Activated CD8-positive, alpha-beta memory T cell treated with anti-CD3 and anti-CD28 coated beads for 36 hours (primary cell): ENCODE measurements at regions not wholly inside any gene's neighbourhood (a gene's known extent, or its start where the extent isn't known, plus 50 kb on each side); places are given as distances from the start of the nearest gene placed in this dataset.
"Not testable (repeated sequence)": the region's sequence is repeated elsewhere in the genome, so short reads cannot be mapped to it uniquely, and the experiment has no call there.

Experiments used
- CTCF ChIA-PET: fragments of 350-600 bp; sonication (Branson Sonifier 250); formaldehyde crosslinking; loops from one replicate; lab custom pipeline; 2021; ENCODE audit warnings: antibody characterized with exemption; lab: Charles Lee
- POLR2A ChIA-PET: fragments of 350-600 bp; sonication (Branson Sonifier 250); formaldehyde crosslinking; loops from one replicate; lab custom pipeline; 2021; ENCODE audit warnings: antibody characterized with exemption; lab: Charles Lee

DNA sequence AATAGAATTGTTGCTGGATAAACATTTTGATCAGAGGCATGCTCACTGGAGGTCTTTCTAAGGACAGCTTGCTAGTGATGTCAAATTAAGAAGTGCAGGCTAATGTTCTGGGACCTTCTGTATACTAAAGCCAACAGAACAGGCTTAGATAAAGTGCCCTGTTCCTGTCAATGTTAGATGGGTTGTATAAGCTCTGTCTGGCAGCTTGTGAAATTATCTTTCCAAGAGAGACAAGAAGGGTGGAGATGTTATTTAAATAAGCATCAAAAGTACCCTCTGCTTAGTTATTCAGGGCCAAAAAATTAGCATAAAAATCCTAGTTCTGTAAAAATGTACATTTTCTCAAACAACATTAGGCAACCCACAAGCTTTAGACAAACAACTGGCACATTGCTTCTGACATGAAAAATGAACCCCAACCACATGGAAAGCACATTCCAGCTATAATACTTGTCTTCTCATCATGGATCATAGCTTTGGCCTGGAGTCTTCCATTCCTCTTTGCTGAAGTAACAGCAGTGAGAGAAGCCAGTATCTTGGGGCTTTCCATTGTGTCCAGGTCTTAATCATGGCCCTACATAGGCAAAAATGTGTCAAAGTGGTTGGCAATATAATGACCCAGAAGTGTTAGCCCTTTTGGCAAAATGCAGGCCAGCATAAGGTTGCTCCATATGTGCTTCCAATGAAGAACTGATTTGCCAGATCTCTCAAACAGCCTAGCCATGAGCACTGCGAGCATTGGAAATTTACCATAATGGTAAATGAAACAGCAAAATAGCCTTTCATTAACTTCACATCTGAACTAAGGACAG, 478.1 kb upstream of the ZNF804A start:
- ChIA-PET CTCF (no interaction called here), POLR2A (no interaction called here)

DNA sequence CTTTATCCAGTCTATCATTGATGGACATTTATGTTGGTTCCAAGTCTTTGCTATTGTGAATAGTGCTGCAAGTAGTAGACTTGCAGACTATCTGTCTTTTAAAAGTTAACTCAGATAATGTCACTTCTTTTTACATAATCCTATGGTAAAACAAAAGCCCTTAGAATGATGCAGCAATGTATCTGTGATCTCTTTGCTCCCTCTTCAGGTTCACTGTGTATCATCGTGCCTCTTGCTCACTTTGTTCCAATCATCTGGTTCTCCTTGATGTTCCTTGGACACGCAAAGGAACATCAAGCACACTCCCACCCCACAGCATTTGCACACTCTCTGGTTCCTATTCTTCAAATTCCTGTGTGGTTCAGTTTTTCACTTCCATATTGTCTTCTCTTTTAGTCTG, 472.5 kb upstream of the ZNF804A start:
- ChIA-PET CTCF (no interaction called here), POLR2A (no interaction called here)

DNA sequence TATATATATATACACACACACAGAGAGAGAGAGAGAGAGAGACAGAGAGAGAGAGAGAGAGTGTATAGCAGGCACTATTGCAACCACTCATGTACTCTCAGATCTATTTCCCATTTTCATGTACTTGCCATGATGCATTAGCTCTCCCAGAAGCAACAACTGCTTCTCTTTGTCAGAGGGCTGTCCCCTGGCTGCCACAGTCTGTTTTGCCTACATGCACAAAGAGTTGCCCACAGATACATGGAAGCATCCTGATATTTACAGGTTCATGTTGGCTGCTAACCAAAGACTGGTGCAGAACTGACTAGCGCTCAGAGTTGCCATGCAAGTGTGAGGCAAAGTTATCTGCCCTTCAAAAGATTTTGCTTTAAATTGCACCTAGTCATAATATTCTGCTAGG, 469.3 kb upstream of the ZNF804A start:
- POLR2A ChIA-PET = no interaction called here

DNA sequence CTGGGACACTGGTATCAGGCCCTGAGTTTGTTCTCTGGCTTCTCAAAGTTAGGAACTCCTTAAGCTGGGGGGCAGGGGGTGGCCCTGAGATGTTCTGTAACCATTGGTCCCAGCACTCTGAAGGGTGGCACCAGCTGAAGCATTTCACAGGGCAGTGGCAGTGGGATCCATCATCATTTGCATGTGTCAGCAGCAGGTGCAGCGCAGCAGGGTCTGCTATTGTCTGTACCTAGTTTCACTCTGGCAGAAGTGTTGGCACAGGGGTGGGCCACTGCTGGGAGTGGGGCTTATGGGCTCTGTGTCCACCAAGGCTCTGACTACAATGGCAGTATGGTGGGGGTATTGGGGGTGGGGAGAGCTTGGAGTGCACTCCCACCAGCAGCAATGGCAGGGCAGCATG, 460.4 kb upstream of the ZNF804A start:
- ChIA-PET CTCF (no interaction called here), POLR2A (no interaction called here)

More for the DNA sequence above, 469.3 kb upstream of the ZNF804A start:
- CTCF ChIA-PET = no interaction called here

DNA sequence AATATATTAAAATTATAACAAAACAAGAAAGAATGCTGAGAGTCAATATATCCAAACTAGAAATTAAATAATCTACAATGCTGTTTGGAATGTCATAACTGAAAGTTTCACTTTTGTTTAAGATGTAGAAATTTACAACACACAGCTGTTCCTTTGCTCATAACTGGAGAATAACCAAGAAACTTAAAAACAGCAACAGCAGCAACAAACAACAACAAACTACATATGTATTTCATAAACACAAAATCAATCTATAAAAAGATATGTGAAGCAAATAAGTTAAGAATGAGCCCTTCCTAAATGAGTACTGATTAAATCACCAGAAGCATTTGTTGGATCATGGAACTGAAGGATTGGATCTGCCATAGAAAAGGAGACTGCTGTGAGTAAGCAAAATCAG, 456.5 kb upstream of the ZNF804A start:
- ChIA-PET POLR2A (no interaction called here), CTCF (no interaction called here)

DNA sequence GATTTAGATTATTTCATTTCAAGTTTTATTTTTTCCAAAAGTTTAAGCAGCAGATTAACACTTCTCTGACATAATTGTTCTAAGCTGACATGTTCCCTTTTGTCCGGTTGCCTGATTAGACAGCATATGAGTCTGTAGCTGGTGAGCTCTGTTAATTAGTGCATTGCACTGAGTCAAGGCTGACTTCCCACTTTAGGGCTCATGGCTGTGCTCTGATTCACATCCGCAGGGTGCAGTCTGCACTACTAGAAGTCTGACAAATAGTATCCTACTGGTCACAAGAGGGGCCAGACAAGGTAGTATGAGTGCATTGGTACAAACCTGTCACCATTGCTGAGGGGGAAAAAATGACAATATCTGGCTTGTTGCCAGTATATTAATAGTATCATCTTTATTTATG, 443.9 kb upstream of the ZNF804A start:
- POLR2A ChIA-PET = no interaction called here
- CTCF ChIA-PET = no interaction called here

DNA sequence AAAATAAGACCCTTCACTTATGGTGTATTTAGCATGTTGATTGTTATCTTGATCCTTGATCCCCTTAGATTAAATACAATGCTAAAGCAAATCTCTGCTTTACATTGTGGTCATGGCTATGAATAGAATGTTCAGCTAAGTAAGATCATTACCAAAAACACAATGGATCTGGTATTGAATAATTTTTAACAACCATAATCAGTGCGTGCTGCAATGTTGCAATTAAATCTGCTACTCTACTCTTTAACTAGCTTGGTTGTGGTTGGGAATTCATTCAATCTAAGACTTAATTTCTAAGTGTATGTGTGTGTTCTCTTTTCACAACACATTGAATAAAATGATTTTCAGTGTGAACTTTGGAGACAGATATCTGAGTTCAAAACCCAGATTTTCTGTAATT, 442.5 kb upstream of the ZNF804A start:
- ChIA-PET CTCF (no interaction called here), POLR2A (no interaction called here)

DNA sequence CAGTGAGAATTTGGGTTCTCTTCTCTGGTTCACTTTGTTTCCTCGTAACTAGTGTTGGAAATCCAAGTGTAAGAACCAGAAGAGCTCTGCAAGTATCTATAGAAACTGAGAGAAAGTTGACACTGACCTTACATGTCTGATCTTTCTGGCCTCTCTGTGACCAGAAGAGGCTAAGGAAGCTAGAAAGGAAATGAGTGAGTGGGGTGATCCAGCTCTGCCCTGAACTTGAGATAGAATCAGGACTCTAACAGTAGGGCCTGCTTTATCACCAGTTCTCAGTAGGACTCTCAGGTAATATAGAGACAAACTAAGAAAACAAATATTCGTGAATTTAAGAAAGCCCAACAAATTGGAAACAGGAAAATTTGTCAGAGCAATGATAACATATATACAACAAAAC, 441.2 kb upstream of the ZNF804A start:
- POLR2A ChIA-PET = no interaction called here
- CTCF ChIA-PET = no interaction called here

DNA sequence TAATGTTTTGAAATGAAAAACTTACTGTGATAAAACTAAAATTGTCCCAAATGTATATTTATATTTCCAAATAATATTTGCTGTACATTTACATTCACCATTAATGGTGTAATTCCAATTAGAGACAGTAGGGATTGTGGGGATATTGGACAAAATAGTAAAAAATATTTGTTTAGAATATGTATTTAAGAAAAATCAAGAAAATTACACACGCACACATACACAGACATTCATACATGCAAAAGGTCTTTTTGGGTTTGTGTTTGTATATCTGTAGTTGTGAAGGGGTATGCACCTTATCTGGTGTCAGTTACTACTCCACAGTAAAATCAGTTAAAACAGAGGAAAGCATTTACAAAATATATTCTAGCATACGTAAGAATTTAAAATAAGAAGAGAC, 435.9 kb upstream of the ZNF804A start:
- CTCF ChIA-PET = no interaction called here
- POLR2A ChIA-PET = no interaction called here

DNA sequence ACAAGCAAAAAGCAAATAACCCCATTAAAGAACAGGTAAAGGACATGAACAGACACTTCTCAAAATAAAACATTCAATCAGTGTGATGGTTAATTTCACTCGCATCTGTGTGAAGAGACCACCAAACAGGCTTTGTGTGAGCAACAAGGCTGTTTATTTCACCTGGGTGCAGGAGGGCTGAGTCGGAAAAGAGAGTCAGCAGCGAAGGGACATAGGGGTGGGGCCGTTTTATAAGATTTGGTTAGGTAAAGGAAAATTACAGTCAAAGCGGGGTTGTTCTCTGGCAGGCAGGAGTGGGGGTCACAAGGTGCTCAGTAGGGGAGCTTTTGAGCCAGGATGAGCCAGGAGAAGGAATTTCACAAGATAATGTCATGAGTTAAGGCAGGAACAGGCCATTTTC, 429.5 kb upstream of the ZNF804A start:
- CTCF ChIA-PET, POLR2A ChIA-PET: not testable (repeated sequence)

DNA sequence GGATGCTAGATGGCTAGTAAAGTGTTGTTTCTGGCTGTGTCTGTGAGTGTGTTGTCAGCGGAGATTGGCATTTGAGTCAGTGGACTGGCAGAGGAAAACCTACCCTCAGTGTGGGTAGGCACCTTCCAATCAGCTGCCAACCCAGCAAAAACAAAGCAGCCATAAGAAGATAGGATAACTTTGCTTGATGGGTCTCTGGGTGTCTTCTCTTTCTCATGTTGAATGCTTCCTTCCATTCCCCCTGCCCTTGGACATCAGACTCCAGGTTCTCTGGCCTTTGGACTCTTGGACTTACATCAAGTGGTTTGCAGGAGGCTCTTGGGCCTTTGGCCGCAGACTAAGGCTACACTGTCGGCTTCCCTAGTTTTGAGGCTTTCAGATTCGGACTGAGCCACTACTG, 429.0 kb upstream of the ZNF804A start:
- ChIA-PET CTCF (no interaction called here), POLR2A (no interaction called here)

DNA sequence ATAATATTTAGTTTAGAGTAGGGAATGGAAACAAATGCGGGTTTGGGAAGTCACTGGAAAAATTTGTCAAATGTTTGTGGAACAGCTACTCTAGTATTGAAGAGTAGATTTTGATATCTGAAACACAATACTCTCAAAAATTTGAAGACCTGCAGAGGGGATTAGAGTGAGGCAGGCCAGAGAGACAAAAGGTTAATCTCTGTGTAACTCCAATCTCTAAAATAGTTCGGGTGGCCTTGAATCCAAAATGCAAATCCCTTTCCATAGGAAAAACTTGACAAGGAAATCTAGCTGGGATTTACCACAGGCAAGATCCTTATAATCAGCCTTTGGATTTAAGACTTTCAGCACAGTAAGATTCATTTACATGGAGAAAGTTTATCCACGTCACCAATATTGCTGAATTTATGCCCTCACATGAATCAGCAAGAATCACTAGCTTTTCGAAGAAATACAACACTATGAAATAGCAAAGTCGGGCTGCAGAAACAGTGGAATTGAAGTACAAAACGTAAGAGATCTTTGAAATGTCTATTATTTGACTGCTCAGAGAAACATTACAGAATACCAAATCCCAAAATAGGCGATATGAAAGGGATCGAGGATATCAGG, 423.7 kb upstream of the ZNF804A start:
- ChIA-PET CTCF (no interaction called here), POLR2A (no interaction called here)

DNA sequence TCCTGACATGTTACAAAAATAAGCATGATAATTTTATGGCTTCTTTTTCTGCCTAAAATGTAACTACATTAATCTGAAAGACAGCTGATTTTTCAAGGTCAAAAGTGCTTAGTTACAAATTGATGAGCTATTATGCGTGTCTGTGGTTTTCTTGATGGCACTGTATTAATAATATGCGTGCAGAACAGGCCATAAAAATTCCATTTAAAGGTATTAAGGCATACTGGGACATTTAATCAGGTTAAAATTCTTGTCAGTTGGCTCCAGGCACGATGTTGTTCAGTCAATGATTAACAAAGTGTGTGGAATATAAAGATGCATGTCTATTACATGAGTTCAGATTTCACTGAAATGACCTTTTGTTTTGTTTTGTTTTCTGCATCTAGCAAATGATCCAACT, 420.1 kb upstream of the ZNF804A start:
- POLR2A ChIA-PET = no interaction called here
- CTCF ChIA-PET = no interaction called here

DNA sequence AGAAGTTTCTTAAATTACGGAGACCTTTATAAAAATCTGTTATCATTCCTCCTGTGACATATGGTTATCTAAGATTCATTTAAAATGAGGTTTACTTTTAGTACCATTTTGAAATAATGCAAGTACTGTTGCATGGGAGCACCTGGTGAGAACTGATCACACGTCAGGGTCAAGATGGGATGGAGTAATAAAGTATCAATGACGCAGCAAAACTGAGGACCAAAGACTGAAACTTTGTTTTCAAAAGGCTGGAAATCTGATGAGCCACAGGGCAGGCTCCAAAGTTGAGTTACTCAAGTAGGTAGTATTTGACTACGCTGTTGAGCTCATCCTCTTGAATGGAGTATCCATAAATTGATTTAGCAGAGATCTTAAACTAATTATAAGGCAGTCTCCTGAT, 411.9 kb upstream of the ZNF804A start:
- POLR2A ChIA-PET = no interaction called here
- CTCF ChIA-PET = no interaction called here

DNA sequence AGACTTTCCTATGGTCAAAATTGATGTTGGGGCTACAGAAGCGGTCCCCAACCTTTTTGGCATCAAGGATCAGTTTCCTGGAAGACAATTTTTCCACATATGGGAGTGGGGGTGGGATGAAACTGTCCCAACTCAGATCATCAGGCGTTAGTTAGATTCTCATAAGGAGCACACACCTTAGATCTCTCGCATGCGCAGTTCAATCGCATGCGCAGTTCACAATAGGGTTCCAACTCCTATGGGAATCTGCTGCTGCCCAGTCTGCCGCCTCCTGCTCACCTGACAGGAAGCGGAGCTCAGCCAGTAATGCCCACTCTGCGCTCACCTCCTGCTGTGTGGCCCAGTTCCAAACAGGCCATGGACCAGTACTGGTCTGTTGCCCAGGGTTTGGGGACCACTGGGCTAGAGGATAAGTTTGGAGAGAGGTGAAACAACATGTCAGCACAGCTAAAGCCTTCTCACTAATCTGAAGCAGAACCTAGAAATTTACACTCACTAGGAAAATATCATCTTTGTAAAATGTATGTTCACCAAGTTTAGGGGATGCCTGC, 410.8 kb upstream of the ZNF804A start:
- ChIA-PET POLR2A (no interaction called here), CTCF (no interaction called here)

DNA sequence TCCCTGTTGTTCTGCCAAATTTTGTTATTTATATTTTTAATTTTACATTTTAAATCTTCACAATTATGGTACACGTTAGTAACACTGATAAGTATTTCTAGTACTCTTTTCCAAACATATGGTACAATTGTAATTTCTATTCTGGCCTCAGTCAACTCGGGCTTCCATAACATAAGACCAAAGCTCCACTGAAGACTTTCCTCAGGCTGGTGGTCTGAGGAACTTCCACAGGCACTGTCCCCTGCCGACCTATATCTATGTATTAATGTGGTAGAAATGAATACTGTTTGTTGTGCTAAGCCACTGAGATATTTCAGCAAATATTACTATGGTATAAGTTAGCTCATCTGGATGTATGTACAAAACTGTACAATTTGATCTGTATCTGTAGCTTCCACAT, 407.6 kb upstream of the ZNF804A start:
- ChIA-PET POLR2A (no interaction called here), CTCF (no interaction called here)

DNA sequence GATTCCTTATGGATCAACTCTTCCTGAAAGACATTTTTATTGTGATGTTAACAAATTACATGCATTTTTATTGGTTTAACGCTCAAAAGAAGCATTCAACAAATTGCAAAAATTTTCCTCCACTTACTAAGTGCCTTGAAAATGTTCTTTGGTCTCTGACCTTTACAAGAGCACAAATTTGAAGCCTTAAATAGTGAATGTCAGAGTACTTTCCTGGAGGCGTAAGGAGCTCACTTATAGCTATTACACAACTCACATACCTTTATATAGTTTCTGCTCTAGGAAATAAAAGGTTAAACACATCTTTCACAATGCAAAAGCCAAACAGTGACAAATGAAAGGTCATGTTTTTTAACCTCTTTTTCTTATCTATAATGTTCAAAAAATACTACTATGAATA, 405.7 kb upstream of the ZNF804A start:
- CTCF ChIA-PET = no interaction called here
- POLR2A ChIA-PET = no interaction called here

DNA sequence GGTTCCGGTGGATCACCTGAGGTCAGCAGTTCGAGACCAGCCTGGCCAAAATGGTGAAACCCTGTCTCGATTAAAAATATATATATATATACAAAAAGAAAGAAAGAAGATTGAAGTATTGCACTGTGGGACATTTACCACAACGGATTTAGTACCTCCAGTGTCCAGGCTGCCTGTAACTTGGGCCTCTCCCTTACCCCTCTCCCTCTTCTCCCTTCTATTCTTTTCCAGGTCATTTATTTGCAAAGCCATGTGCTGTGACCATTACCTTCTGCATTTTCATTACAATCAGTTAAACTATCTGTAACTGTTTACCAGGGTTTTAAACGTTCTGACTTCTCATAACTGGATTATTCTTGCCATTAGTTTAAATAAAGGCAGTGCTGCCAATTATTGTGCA, 400.9 kb upstream of the ZNF804A start:
- CTCF ChIA-PET = no interaction called here
- POLR2A ChIA-PET = no interaction called here

DNA sequence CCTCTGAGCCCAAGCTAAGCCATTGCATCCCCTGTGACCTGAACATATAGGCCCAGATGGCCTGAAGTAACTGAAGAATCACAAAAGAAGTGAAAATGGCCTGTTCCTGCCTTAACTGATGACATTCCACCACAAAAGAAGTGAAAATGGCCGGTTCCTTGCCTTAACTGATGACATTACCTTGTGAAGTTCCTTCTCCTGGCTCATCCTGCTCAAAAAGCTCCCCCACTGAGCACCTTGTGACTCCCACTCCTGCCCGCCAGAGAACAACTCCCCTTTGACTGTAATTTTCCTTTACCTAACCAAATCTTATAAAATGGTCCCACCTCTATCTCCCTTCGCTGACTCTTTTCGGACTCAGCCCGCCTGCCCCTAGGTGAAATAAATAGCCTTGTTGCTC, 399.5 kb upstream of the ZNF804A start:
- POLR2A ChIA-PET, CTCF ChIA-PET: not testable (repeated sequence)

DNA sequence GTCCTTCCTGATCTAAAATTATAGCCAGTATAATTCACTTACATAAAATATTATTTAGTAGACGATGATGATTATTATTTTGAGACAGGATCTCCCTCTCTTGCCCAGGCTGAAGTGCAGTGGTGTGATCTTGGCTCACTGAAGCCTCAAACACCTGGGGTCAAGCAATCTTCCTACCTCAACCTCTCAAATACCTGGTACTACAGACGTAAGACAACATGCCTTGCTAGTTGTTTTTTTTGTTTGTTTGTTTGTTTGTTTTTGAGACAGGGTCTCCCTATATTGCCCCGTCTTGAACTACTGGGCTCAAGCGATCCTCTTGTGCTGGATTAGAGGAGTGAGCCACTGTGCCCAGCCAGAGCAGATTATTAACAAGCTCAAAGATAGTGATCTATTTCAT, 399.1 kb upstream of the ZNF804A start:
- POLR2A ChIA-PET = no interaction called here
- CTCF ChIA-PET = no interaction called here

DNA sequence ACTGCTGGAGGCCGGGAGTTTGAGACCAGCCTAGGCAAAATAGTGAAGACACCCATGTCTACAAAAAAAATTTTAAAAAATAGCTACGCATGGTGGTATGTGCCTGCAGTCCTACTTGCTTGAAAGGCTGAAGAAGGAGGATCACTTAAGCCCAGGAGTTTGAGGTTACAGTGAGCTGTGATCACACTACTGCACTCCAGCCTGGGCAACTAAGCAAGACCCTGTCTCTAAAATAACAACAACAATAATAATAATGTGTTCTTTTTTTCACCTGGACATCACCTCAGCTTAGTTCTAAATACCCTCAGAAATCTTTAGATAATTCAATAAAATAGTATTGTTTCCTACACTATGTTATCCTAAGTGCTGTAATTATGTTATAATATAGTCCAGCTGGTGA, 397.1 kb upstream of the ZNF804A start:
- CTCF ChIA-PET = no interaction called here
- POLR2A ChIA-PET = no interaction called here
